ENCODE measurements at regions not wholly inside any gene's neighbourhood (a gene's known extent, or its start where the extent isn't known, plus 50 kb on each side); places are given as distances from the start of the nearest gene placed in this dataset.

DNA sequence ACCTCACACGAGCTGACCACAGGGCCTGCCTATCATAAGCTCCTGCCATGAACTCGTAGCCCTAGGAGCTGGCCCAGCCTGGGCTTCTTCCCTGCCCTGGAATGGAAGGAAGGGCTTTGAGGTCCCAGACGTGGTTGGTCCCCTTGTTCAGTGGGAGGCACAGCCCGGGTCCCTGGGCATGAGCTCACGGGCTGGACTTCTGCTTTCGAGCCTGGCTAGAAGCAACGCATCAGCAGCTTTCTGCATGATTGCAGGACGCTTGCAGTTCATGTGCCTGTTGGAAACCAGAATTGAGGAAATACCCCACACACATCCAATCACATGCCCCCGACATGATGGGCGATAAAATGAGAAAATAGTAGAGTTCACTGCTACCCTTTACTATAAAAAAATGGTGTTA is 293.3 kb downstream of the MAF start (continued):
- TF ChIP-seq ZNF462 (CRISPR knock-in tag; IDR thresholded peaks at IDR 0.05) (no peak), EZH2phosphoT487 (IDR thresholded peaks at IDR 0.05; ENCODE audit: unreplicated experiment) (no peak), NANOG (IDR thresholded peaks at IDR 0.05; ENCODE audit: borderline replicate concordance) (no peak), CTCF (conservative IDR thresholded peaks at IDR 0.05; ENCODE audit: low read depth in 2 of 2) (no peak)

DNA sequence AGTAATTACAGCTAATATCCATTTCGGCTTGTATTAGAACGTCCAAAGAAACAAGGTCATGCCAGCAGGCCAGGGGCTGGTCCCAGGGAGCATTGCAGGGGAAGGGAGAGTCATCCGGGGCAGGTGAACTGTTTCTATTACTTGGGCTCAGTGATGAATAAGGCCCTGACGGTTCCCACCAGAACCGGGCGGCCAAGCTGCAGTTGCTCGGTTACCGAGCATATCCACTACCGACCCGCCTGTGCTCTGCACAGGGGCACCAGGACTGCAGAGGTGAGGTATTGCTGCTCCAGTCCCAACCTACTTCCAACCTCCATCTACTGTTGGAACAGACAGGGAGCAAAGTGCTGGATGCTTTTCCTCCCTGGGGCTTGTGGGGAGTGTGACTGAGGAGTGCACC is 295.5 kb downstream of the MAF start:
- no peaks in the 10 kb centered on the region for H3K27me3 ChIP-seq (ENCODE audit: insufficient read depth)
- peaks cover 19% of the 10 kb centered on the region for H3K4me1 Mint-ChIP-seq
- H3K36me3 Mint-ChIP-seq (ENCODE audit: low read depth) = no peaks in the 10 kb centered on the region
- H3K4me3 ChIP-seq = no peak overlapping the region
- no peak overlapping the region for H3K27ac ChIP-seq (ENCODE audit: low read depth)
- peaks cover 18% of the 10 kb centered on the region for H3K4me1 ChIP-seq (ENCODE audit: insufficient read depth)
- H3K4me3 Mint-ChIP-seq = no peak overlapping the region
- H3K4me2 ChIP-seq = no peak overlapping the region
- DNase-seq (ENCODE audit: low spot score) = no peak
- H2AFZ ChIP-seq = peak overlapping the region; percentile 43; the same call in 1 of the 2 replicates
- H3K9me2 ChIP-seq (ENCODE audit: insufficient read depth) = no peaks in the 10 kb centered on the region
- no peaks in the 10 kb centered on the region for H4K20me1 ChIP-seq (replicated peaks; ENCODE audit: insufficient read depth)
- H3F3A ChIP-seq (replicated peaks; ENCODE audit: low read depth) = no peaks in the 10 kb centered on the region
- H3K79me2 ChIP-seq (replicated peaks; ENCODE audit: insufficient read depth) = no peaks in the 10 kb centered on the region
- no peak overlapping the region for H3K27ac Mint-ChIP-seq
- no peak; the same call in 2 of the 3 replicates for ATAC-seq
- H3K9me3 Mint-ChIP-seq = no peaks in the 10 kb centered on the region; the same call in 2 of the 3 replicates
- H3K27me3 Mint-ChIP-seq (ENCODE audit: insufficient read depth, low read depth, poor library complexity) = peaks cover 6% of the 10 kb centered on the region
- no peaks in the 10 kb centered on the region for H3K36me3 ChIP-seq (ENCODE audit: insufficient read depth)
- no peak for TF ChIP-seq ZNF462 (CRISPR knock-in tag; IDR thresholded peaks at IDR 0.05)
- no peak for TF ChIP-seq EZH2phosphoT487 (IDR thresholded peaks at IDR 0.05; ENCODE audit: unreplicated experiment)
- no peak for TF ChIP-seq POLR2AphosphoS5 (IDR thresholded peaks at IDR 0.05; ENCODE audit: low read depth)
